Fibroblast of mammary gland (primary cell): ENCODE measurements at regions not wholly inside any gene's neighbourhood (a gene's known extent, or its start where the extent isn't known, plus 50 kb on each side); places are given as distances from the start of the nearest gene placed in this dataset.

Experiments
- DNase-seq: peaks from one replicate; pipeline ENCODE4 v3.0.0-alpha.2; 2010; ENCODE audit warnings: low read depth
- H3K4me3 ChIP-seq: 2 replicates; pipeline ENCODE4 v1.5.1; 2011; ENCODE audit warnings: low read depth, mild to moderate bottlenecking, low read length, moderate library complexity; ENCODE audit not compliant: control insufficient read depth
- TF ChIP-seq, protein P1 (sequence below): conservative IDR thresholded peaks from 2 replicates; pipeline ENCODE4 v1.5.1; 2011; ENCODE audit warnings: low read depth, low read length, inconsistent platforms; ENCODE audit not compliant: control insufficient read depth, insufficient read depth

DNA sequence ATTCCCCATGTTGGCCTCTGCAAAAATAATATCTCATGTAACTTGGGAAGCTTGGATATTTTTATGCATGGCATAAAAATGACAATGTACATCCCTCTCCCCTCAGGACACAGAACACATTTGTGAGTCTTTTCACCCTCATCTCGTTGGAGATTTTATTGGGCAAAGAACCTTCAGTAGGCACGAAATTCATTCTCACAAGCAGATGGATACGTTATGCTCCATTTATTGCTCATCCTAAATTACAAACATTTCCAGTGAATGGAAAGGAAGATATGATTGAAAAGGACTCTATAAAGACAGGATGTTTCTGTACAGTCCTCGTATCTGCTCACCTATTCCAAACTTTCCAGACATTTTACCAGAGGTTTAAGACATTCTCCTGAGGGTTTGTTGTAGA is 1175.8 kb downstream of the UQCRFS1 start:
- no peak overlapping the region for H3K4me3 ChIP-seq
- TF ChIP-seq, protein P1, sequence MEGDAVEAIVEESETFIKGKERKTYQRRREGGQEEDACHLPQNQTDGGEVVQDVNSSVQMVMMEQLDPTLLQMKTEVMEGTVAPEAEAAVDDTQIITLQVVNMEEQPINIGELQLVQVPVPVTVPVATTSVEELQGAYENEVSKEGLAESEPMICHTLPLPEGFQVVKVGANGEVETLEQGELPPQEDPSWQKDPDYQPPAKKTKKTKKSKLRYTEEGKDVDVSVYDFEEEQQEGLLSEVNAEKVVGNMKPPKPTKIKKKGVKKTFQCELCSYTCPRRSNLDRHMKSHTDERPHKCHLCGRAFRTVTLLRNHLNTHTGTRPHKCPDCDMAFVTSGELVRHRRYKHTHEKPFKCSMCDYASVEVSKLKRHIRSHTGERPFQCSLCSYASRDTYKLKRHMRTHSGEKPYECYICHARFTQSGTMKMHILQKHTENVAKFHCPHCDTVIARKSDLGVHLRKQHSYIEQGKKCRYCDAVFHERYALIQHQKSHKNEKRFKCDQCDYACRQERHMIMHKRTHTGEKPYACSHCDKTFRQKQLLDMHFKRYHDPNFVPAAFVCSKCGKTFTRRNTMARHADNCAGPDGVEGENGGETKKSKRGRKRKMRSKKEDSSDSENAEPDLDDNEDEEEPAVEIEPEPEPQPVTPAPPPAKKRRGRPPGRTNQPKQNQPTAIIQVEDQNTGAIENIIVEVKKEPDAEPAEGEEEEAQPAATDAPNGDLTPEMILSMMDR = no peak
- no peak for DNase-seq

DNA sequence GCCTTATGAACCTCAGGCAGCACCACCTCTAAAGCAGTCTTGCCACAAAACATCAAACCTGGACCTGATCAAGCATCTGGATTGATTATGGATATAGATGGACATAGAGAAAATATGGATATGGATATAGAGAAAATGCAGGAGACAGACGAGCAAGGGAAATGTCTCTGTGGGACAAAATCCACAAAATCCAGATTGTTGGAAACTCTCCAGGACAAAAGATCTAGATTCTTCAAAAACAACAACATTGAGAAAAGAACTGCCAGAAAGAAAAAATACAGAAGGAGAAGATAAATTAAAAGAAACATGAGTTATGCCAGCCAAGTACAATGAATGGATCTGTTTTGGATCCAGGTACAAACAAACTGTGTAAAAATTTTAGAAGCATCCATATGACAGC is 1176.5 kb downstream of the UQCRFS1 start:
- TF ChIP-seq, protein P1 = no peak
- H3K4me3 ChIP-seq = no peak overlapping the region
- DNase-seq = no peak

DNA sequence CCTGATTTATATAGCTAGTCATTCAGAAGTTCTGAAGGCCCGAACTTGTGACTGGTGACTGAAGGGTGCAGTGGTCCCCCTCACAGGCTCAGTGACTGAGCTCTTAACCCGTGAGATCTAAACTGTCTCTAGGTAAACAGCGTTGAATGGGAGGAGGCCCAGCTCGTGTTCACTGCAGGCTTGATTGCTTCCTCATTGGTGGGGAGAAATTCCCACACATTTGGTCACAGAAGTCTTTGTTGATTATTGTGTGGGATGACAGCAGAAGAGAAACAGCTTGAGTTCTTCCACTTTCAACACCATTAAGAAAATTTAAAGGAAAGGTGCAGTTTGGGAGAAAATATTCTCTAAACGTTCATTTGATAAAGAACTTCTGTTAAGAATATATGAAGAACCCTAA is 1178.0 kb downstream of the UQCRFS1 start:
- TF ChIP-seq, protein P1 = no peak
- no peak overlapping the region for H3K4me3 ChIP-seq
- no peak for DNase-seq

DNA sequence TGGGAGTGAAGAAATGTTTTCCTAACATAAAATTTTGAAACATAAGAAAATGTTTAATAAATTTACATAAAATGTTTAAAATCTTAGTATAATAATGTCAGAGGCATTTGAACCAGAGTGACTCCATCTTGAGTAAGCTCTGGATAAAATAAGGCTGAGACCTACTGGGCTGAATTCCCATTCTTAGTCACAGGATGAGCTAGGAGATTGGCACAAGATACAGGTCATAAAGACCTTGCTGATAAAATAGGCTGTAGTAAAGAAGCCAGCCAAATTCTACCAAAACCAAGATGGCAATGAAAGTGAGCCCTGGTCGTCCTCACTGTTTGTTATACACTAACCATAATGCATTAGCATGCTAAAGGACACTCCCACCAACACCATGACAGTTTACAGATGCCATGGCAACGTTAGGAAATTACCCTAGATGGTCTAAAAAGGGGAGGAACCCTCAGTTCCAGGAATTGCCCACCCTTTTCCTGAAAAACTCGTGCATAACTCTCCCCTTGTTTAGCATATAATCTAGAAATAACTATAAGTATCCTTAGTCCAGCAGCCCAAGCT is 1184.0 kb downstream of the UQCRFS1 start:
- H3K4me3 ChIP-seq = no peak overlapping the region
- TF ChIP-seq, protein P1 = no peak
- no peak for DNase-seq

DNA sequence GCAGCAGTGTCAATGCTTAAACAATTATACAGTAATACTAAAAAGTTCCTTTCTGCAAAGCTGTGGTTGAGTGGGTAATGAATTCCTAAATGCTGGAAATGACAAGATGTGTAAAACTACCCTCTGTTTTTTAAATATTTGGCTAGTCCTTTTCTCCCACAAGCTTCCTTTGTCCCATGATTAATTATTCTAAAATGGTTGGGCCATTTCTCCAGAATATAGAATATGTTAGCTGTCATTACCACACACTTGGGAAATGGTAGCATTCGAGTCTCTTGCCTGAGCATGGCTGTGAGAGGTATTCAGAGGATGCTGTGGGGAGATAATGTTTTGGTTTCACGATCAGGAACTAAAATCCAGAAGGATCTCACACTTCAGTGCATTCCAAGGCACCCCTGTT is 1185.8 kb downstream of the UQCRFS1 start:
- DNase-seq = no peak
- TF ChIP-seq, protein P1 = no peak
- H3K4me3 ChIP-seq = no peak overlapping the region

DNA sequence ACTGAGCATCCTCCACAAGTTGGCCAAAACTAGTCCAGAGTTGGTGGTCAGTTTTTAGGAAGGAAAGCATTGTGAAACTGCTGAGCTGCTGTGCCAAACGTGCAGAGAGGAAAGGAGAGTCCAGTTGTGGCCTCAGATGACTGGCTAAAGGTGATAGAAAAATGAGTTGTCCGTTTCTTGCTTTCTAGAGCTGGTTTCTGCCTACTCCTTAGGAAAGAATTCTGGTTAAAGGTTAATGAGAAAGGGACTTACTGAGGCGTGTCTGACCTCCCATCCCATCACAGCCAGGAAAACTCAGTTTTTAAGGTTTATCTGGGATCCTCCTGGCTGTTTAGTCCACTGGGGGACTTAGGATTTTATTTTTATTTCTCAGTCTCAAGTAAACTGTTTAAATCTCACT is 1186.3 kb downstream of the UQCRFS1 start:
- TF ChIP-seq, protein P1 = no peak
- no peak for DNase-seq
- H3K4me3 ChIP-seq = no peak overlapping the region

DNA sequence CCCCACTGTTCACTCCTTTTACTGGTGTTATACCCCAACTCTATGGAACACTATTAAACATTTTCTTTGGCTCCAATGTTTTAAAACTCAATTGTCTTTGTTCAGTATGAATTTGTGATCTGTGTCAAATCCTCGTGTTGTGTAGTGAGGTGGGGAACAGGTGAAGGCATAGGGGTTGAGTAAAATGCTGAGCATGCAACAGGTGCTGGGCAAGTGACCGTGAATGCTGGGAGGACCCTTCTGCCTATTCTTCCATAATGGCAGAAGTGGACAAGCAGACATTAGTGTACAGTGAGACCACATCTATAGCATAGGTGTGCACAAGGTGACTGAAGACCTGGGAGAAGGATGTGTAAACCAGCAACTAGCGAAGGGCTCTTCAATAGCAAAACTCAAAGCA is 1188.0 kb downstream of the UQCRFS1 start:
- no peak for DNase-seq
- TF ChIP-seq, protein P1 = no peak
- no peak overlapping the region for H3K4me3 ChIP-seq
